Duodenal mucosa (tissue), 2 donors: ENCODE measurements at regions not wholly inside any gene's neighbourhood (a gene's known extent, or its start where the extent isn't known, plus 50 kb on each side); places are given as distances from the start of the nearest gene placed in this dataset.
"Not testable (repeated sequence)": the region's sequence is repeated elsewhere in the genome, so short reads cannot be mapped to it uniquely, and the experiment has no call there.

Experiments
- H3K27ac ChIP-seq: one replicate; pipeline ENCODE4 v1.7.0; 2013; ENCODE audit warnings: low read depth, low read length
- H3K27me3 ChIP-seq, 2 donors: one replicate each; pipeline ENCODE4 v1.7.0; 2013; ENCODE audit warnings: low read length in 2 of 2, control low read depth in 1 of 2; ENCODE audit not compliant: insufficient read depth in 2 of 2, control insufficient read depth in 1 of 2
- H3K36me3 ChIP-seq, 2 donors: one replicate each; pipeline ENCODE4 v1.7.0; 2013; ENCODE audit warnings: low read length in 2 of 2, control low read depth in 1 of 2; ENCODE audit not compliant: insufficient read depth in 2 of 2, control insufficient read depth in 1 of 2
- H3K4me1 ChIP-seq, 2 donors: one replicate each; pipeline ENCODE4 v1.7.0; 2013; ENCODE audit warnings: low read length in 2 of 2, control low read depth in 1 of 2; ENCODE audit not compliant: insufficient read depth in 2 of 2, control insufficient read depth in 1 of 2
- H3K4me3 ChIP-seq, 2 donors: one replicate each; pipeline ENCODE4 v1.7.0; 2013; ENCODE audit warnings: low read length in 2 of 2, low read depth in 1 of 2
- H3K9ac ChIP-seq, 2 donors: one replicate each; pipeline ENCODE4 v1.7.0; 2013; ENCODE audit warnings: low read length in 2 of 2, low read depth in 1 of 2
- H3K9me3 ChIP-seq, 2 donors: one replicate each; pipeline ENCODE4 v1.7.0; 2013; ENCODE audit warnings: low read length in 2 of 2, control low read depth in 1 of 2; ENCODE audit not compliant: control insufficient read depth in 1 of 2

DNA sequence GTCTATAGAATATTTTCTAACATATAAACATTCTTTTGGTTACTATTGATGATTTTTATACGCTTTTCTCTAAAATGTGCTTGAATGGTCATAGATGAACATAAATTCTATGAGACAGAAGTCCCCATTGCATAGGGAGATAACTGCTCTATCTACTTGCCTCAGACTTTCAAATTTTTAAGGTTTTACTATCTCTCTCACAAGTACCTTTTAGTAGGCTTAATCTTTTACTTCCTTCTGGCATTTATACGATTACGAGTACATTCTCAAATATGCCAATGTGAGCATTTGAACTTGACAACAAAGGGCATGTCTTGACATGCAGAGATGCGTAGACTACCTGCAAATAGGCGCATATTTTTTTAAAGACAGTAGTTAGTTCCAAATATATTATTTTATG, 935.9 kb upstream of the LRATD1 start:
- Histone ChIP-seq H3K4me1 (no peaks in the 10 kb centered on the region), H3K27me3 (no peaks in the 10 kb centered on the region), H3K9ac (no peak overlapping the region), H3K4me3 (no peak overlapping the region), H3K9me3 (peaks cover 0 to 3% of the 10 kb centered on the region in 2 donors), H3K27ac (no peak overlapping the region), H3K36me3 (no peaks in the 10 kb centered on the region)

DNA sequence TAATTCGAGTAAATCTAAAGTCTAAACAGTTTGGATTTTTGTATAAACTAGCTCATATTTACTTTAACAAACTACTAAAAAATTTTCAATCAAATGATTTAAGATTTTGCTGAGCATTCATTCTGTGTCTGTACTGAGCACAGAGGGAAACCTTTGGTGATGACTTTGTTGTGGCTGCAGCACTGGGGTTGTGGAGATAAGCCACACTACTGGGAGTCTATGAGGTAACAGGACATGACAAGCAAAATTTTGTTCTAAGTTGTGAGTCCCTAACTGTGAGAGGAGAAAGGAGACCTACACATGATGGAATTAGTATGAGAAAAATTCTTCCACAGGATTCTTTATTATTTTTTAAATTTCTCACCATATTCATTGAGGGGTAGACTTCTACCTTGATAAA, 933.7 kb upstream of the LRATD1 start:
- Histone ChIP-seq H3K36me3 (no peaks in the 10 kb centered on the region), H3K9ac (no peak overlapping the region), H3K27ac (no peak overlapping the region), H3K4me3 (no peak overlapping the region), H3K4me1 (no peaks in the 10 kb centered on the region), H3K27me3 (no peaks in the 10 kb centered on the region), H3K9me3 (peaks cover 0 to 3% of the 10 kb centered on the region in 2 donors)

- not testable (repeated sequence) for H3K9ac ChIP-seq, H3K27me3 ChIP-seq, H3K9me3 ChIP-seq, H3K4me3 ChIP-seq, H3K27ac ChIP-seq, H3K4me1 ChIP-seq, H3K36me3 ChIP-seq
Measured at GRCh38 chr2:13699939-13700338, 932.6 kb upstream of the LRATD1 start.

DNA sequence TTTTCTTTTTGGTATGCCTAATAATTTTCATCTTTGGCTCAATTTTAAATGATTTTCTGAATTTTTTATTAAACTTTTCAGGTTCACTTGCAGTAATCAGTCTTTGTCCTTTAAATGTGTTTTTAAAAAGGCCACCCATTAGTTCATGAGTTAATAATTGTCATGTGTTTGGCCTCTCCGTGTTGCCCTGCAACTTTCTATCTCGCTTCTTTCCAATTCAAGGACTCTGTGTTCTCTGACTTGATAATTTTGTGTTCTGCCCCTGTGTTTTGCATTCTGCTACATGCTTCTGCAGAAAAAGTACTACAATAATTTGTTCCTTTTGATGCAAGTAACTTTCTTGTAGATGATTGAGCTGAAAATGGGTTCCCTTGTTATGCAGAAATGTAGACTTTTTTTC, 921.4 kb upstream of the LRATD1 start:
- H3K9ac ChIP-seq = no peak overlapping the region
- H3K9me3 ChIP-seq = no peaks in the 10 kb centered on the region
- no peaks in the 10 kb centered on the region for H3K4me1 ChIP-seq
- H3K4me3 ChIP-seq = no peak overlapping the region
- no peak overlapping the region for H3K27ac ChIP-seq
- no peaks in the 10 kb centered on the region for H3K36me3 ChIP-seq
- no peaks in the 10 kb centered on the region for H3K27me3 ChIP-seq

- Histone ChIP-seq H3K36me3 (no peaks in the 10 kb centered on the region), H3K4me1 (no peaks in the 10 kb centered on the region), H3K27me3 (no peaks in the 10 kb centered on the region), H3K9ac (no peak overlapping the region), H3K27ac (no peak overlapping the region), H3K4me3 (no peak overlapping the region), H3K9me3 (no peaks in the 10 kb centered on the region)
Measured at GRCh38 chr2:13714466-13714865, 918.1 kb upstream of the LRATD1 start.

- Histone ChIP-seq H3K27ac (no peak overlapping the region), H3K36me3 (no peaks in the 10 kb centered on the region), H3K27me3 (no peaks in the 10 kb centered on the region), H3K4me3 (no peak overlapping the region), H3K9ac (no peak overlapping the region), H3K4me1 (no peaks in the 10 kb centered on the region), H3K9me3 (no peaks in the 10 kb centered on the region)
Measured at GRCh38 chr2:13725945-13726344, 906.6 kb upstream of the LRATD1 start.

DNA sequence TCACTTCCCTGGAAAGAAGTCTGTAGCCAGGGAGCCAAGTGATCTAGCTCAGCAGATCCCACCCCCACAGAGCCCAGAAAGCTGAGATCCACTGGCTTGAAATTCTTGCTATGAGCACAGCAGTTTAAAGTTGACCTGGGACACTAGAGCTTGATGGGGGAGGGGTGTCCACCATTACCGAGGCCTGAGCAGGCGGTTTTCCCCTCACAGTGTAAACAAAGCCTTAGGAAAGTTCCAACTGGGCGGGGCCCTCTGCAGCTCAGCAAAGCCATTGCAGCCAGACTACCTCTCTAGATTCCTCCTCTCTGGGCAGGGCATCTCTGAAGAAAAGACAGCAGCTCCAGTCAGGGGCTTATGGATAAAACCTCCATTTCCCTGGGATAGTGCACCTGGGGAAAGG, 887.2 kb upstream of the LRATD1 start:
- no peak overlapping the region for H3K4me3 ChIP-seq
- no peaks in the 10 kb centered on the region for H3K27me3 ChIP-seq

GRCh38 chr2:13751955-13752354, 880.6 kb upstream of the LRATD1 start:
- Histone ChIP-seq H3K9ac (no peak overlapping the region), H3K9me3 (no peaks in the 10 kb centered on the region), H3K4me1 (no peaks in the 10 kb centered on the region), H3K27me3 (no peaks in the 10 kb centered on the region), H3K4me3 (no peak overlapping the region), H3K36me3 (no peaks in the 10 kb centered on the region), H3K27ac (no peak overlapping the region)

More for the DNA sequence above, 887.2 kb upstream of the LRATD1 start:
- Histone ChIP-seq H3K4me1 (no peaks in the 10 kb centered on the region), H3K9ac (no peak overlapping the region), H3K27ac (no peak overlapping the region), H3K9me3 (peaks cover 5 to 9% of the 10 kb centered on the region in 2 donors), H3K36me3 (no peaks in the 10 kb centered on the region)

- H3K4me1 ChIP-seq = no peaks in the 10 kb centered on the region
- H3K9ac ChIP-seq = no peak overlapping the region
- no peaks in the 10 kb centered on the region for H3K27me3 ChIP-seq
- no peak overlapping the region for H3K27ac ChIP-seq
- H3K9me3 ChIP-seq = no peaks in the 10 kb centered on the region
- no peaks in the 10 kb centered on the region for H3K36me3 ChIP-seq
- no peak overlapping the region for H3K4me3 ChIP-seq
Measured at GRCh38 chr2:13758412-13758811, 874.1 kb upstream of the LRATD1 start.

- Histone ChIP-seq H3K36me3 (no peaks in the 10 kb centered on the region), H3K4me1 (no peaks in the 10 kb centered on the region), H3K9me3 (no peaks in the 10 kb centered on the region), H3K9ac (no peak overlapping the region), H3K27ac (no peak overlapping the region), H3K27me3 (no peaks in the 10 kb centered on the region), H3K4me3 (no peak overlapping the region)
Measured at GRCh38 chr2:13768274-13768673, 864.2 kb upstream of the LRATD1 start.

- H3K4me1 ChIP-seq = no peaks in the 10 kb centered on the region
- no peak overlapping the region for H3K27ac ChIP-seq
- H3K4me3 ChIP-seq = no peak overlapping the region
- no peaks in the 10 kb centered on the region for H3K36me3 ChIP-seq
- no peaks in the 10 kb centered on the region for H3K9me3 ChIP-seq
- no peaks in the 10 kb centered on the region for H3K27me3 ChIP-seq
- no peak overlapping the region for H3K9ac ChIP-seq
Measured at GRCh38 chr2:13770279-13770678, 862.2 kb upstream of the LRATD1 start.
